HCT116 (cell line): ENCODE measurements at regions not wholly inside any gene's neighbourhood (a gene's known extent, or its start where the extent isn't known, plus 50 kb on each side); places are given as distances from the start of the nearest gene placed in this dataset.

Experiments
- ATAC-seq: fragments of 200-7000 bp; cut with Tn5 transposase; 2 replicates; pipeline ENCODE4 v1.9.1; 2020; ENCODE audit warnings: mild to moderate bottlenecking, moderate library complexity
- BruUV-seq: library from RNA; stranded (reverse); fragments of 400-500 nt; replicated peaks from 2 replicates; lab custom pipeline; 2021; lab: Mats Ljungman, UMichigan
- CTCF ChIA-PET: fragments of 300-600 bp; sonication (Branson Sonifier 250); formaldehyde crosslinking; loops from one replicate; lab custom pipeline; 2021; ENCODE audit warnings: antibody characterized with exemption; lab: Charles Lee
- POLR2A ChIA-PET: fragments of 300-600, 350-600 bp; sonication (Branson Sonifier 250); formaldehyde crosslinking; loops from one replicate; lab custom pipeline; 2021; ENCODE audit warnings: antibody characterized with exemption; lab: Charles Lee
- RAD21 ChIA-PET, 2 experiments: fragments of 300-600 bp; sonication (Branson Sonifier 250); formaldehyde crosslinking; loops; one replicate each; lab custom pipeline; 2023; ENCODE audit warnings: low total read pairs in 2 of 2; ENCODE audit not compliant: uncharacterized antibody in 2 of 2, unreplicated experiment in 2 of 2, low non-redundant PET in 1 of 2; lab: Charles Lee
- DNase-seq: peaks from one replicate; pipeline ENCODE4 v3.0.0-alpha.2; 2010; ENCODE audit warnings: low read depth, low spot score
- H2AFZ ChIP-seq: fragments of 200-600 bp; shearing (Covaris generic), sonication (generic); 2 replicates; pipeline ENCODE4 v1.6.1; 2017; ENCODE audit warnings: low read depth, mixed run types, mixed read lengths, antibody characterized with exemption, low read length; ENCODE audit not compliant: poor library complexity, severe bottlenecking
- H3K27ac ChIP-seq: 2 replicates; pipeline ENCODE4 v1.5.1; 2012; ENCODE audit warnings: low read depth, low read length
- H3K27me3 ChIP-seq: fragments of 200-600 bp; sonication (generic); 2 replicates; pipeline ENCODE4 v1.6.1; 2016; ENCODE audit warnings: mixed run types, low read length, mixed read lengths; ENCODE audit not compliant: insufficient read depth
- H3K36me3 ChIP-seq, 2 experiments: fragments of 200-500 bp in 1 of 2; fragments of 200-600 bp in 1 of 2; sonication (Bioruptor generic) in 1 of 2; sonication (generic) in 1 of 2; 2 replicates each; pipeline versions ENCODE4 v1.5.1 to v1.6.1; 2014 to 2016; ENCODE audit warnings: low read length in 2 of 2, inconsistent platforms in 1 of 2, mixed read lengths in 1 of 2, mixed run types in 1 of 2; ENCODE audit not compliant: insufficient read depth in 2 of 2, control insufficient read depth in 1 of 2
- H3K4me1 ChIP-seq, 2 experiments: fragments of 200-600 bp in 1 of 2; sonication (generic) in 1 of 2; 2 replicates each; pipeline versions ENCODE4 v1.5.1 to v1.6.1; 2012 to 2017; ENCODE audit warnings: low read length in 2 of 2, inconsistent platforms in 1 of 2, mild to moderate bottlenecking in 1 of 2, mixed read lengths in 1 of 2, mixed run types in 1 of 2, moderate library complexity in 1 of 2; ENCODE audit not compliant: insufficient read depth in 2 of 2, control insufficient read depth in 1 of 2
- H3K4me2 ChIP-seq: fragments of 200-600 bp; sonication (generic); 2 replicates; pipeline ENCODE4 v1.6.1; 2017; ENCODE audit warnings: mixed run types, low read length, mixed read lengths
- H3K4me3 ChIP-seq, 2 experiments: fragments of 200-600 bp in 1 of 2; sonication (generic) in 1 of 2; replicated peaks in 1 of 2; 2 replicates each; pipeline ENCODE4 v1.5.1; 2011 to 2016; ENCODE audit warnings: low read length in 2 of 2, control low read depth in 1 of 2, low read depth in 1 of 2, mild to moderate bottlenecking in 1 of 2, mixed read lengths in 1 of 2, mixed run types in 1 of 2
- H3K79me2 ChIP-seq: fragments of 200-600 bp; sonication (generic); 2 replicates; pipeline ENCODE4 v1.6.1; 2017; ENCODE audit warnings: mild to moderate bottlenecking, mixed run types, low read length, moderate library complexity, mixed read lengths; ENCODE audit not compliant: insufficient read depth
- H3K9ac ChIP-seq: fragments of 200-600 bp; sonication (generic); 2 replicates; pipeline ENCODE4 v1.6.1; 2016; ENCODE audit warnings: low read length, mixed read lengths
- H3K9me2 ChIP-seq: fragments of 200-600 bp; sonication (generic), shearing (Covaris generic); 2 replicates; pipeline ENCODE4 v1.6.1; 2017; ENCODE audit warnings: mixed run types, mild to moderate bottlenecking, moderate library complexity; ENCODE audit not compliant: insufficient read depth
- H3K9me3 ChIP-seq, 2 experiments: fragments of 200-500 bp in 1 of 2; fragments of 200-600 bp in 1 of 2; sonication (Bioruptor generic) in 1 of 2; sonication (generic) in 1 of 2; 2 replicates each; pipeline ENCODE4 v1.6.1; 2014 to 2017; ENCODE audit warnings: low read length in 2 of 2, mixed read lengths in 2 of 2, inconsistent platforms in 1 of 2, low read depth in 1 of 2, mild to moderate bottlenecking in 1 of 2, mixed run types in 1 of 2, moderate library complexity in 1 of 2; ENCODE audit not compliant: control insufficient read depth in 1 of 2, insufficient read depth in 1 of 2
- H4K20me1 ChIP-seq: fragments of 200-600 bp; sonication (generic), shearing (Covaris generic); 2 replicates; pipeline ENCODE4 v1.6.1; 2017; ENCODE audit warnings: mixed run types, mild to moderate bottlenecking, moderate library complexity; ENCODE audit not compliant: insufficient read depth
- CBX3 ChIP-seq: IDR thresholded peaks from 2 replicates; pipeline ENCODE4 v1.6.1; 2012; ENCODE audit warnings: low read depth
- CTCF ChIP-seq, 3 experiments: fragments of 200-600 bp in 1 of 3; sonication (generic) in 1 of 3; IDR thresholded peaks in 2 of 3; conservative IDR thresholded peaks in 1 of 3; 2 replicates each; pipeline ENCODE4 v1.5.1; 2012 to 2017; ENCODE audit warnings: low read depth in 2 of 3, low read length in 2 of 3, antibody characterized with exemption in 1 of 3, borderline replicate concordance in 1 of 3, control low read depth in 1 of 3, mild to moderate bottlenecking in 1 of 3, mixed read lengths in 1 of 3, mixed run types in 1 of 3, moderate library complexity in 1 of 3; ENCODE audit not compliant: insufficient read depth in 1 of 3
- EGR1 ChIP-seq: IDR thresholded peaks from 2 replicates; pipeline ENCODE4 v1.6.1; 2012; ENCODE audit warnings: low read depth
- ELF1 ChIP-seq: IDR thresholded peaks from 2 replicates; pipeline ENCODE4 v1.6.1; 2012; ENCODE audit warnings: low read depth, borderline replicate concordance
- EZH2 ChIP-seq: fragments of 200-600 bp; sonication (generic); IDR thresholded peaks from 2 replicates; pipeline ENCODE4 v1.6.1; 2017; ENCODE audit warnings: antibody characterized with exemption, mixed run types
- EZH2phosphoT487 ChIP-seq: fragments of 200-600 bp; IDR thresholded peaks from 2 replicates; pipeline ENCODE4 v1.6.1; 2018; ENCODE audit warnings: antibody characterized with exemption, borderline replicate concordance
- FOSL1 ChIP-seq: IDR thresholded peaks from 2 replicates; pipeline ENCODE4 v1.6.1; 2012; ENCODE audit warnings: low read depth
- JUND ChIP-seq: IDR thresholded peaks from 2 replicates; pipeline ENCODE4 v1.6.1; 2012
- MAX ChIP-seq: IDR thresholded peaks from 2 replicates; pipeline ENCODE4 v1.6.1; 2012
- POLR2AphosphoS5 ChIP-seq: IDR thresholded peaks from 2 replicates; pipeline ENCODE4 v1.6.1; 2011; ENCODE audit warnings: mild to moderate bottlenecking, low read depth, low read length, moderate library complexity
- SIN3A ChIP-seq: IDR thresholded peaks from 2 replicates; pipeline ENCODE4 v1.6.1; 2012; ENCODE audit warnings: low read depth
- SP1 ChIP-seq: IDR thresholded peaks from 2 replicates; pipeline ENCODE4 v1.6.1; 2012; ENCODE audit warnings: low read depth
- TCF7L2 ChIP-seq: IDR thresholded peaks from 2 replicates; pipeline ENCODE4 v1.7.0; 2011; ENCODE audit warnings: borderline replicate concordance, inconsistent platforms; ENCODE audit not compliant: insufficient read depth, insufficient read length; ENCODE audit errors: extremely low read depth
- YY1 ChIP-seq: IDR thresholded peaks from 2 replicates; pipeline ENCODE4 v1.6.1; 2011; ENCODE audit warnings: low read length, low read depth, moderate library complexity, mild to moderate bottlenecking; ENCODE audit not compliant: insufficient replicate concordance; ENCODE audit errors: extremely low read depth
- ZFX ChIP-seq: fragments of 450-650 bp; IDR thresholded peaks from 2 replicates; pipeline ENCODE4 v1.6.1; 2017
- ZNF274 ChIP-seq: fragments of 200-500 bp; sonication (Bioruptor generic); IDR thresholded peaks from 2 replicates; pipeline ENCODE4 v1.6.1; 2014; ENCODE audit warnings: mild to moderate bottlenecking, low read depth, low read length, inconsistent platforms
- intact Hi-C: fragments of 100-400 bp; cut with micrococcal nuclease; formaldehyde crosslinking; loops from 2 replicates; pipeline ENCODE4 v1.10.0; 2022
- TF ChIP-seq, protein P1 (sequence below): IDR thresholded peaks from 2 replicates; pipeline ENCODE4 v1.6.1; 2012; ENCODE audit warnings: low read depth
- TF ChIP-seq, protein P2 (sequence below): IDR thresholded peaks from 2 replicates; pipeline ENCODE4 v1.6.1; 2011; ENCODE audit warnings: mild to moderate bottlenecking, low read length, moderate library complexity; ENCODE audit not compliant: insufficient replicate concordance; ENCODE audit errors: extremely low read depth
- TF ChIP-seq, protein P3 (sequence below): IDR thresholded peaks from 2 replicates; pipeline ENCODE4 v1.6.1; 2012

DNA sequence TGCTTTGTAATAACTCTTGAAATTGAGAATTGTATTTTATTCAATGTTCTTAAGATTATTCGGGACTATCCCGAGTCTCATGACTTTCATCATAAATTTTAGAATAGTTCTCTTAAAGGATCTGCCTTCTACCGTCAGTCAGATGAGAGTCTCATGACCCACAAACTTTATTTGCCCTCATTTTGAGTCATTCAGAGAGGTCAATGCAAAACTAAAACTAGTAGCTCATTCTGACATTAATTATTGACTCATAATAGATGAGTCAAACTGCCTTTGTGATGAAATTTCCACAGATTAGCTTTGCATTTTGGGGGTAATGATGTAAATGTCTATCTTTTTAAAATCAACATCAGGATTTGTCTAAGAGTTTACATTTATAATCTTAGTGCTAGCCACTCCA is 1527.3 kb downstream of the TECRL start:
- ChIA-PET RAD21 (no interaction called here), POLR2A (no interaction called here), CTCF (no interaction called here)
- no peak overlapping the region for H2AFZ ChIP-seq
- DNase-seq (no peak), ATAC-seq (no peak)
- intact Hi-C loops: no loop called here
- no peaks in the 10 kb centered on the region for H4K20me1 ChIP-seq
- no peaks in the 10 kb centered on the region for H3K4me1 ChIP-seq
- no peaks in the 10 kb centered on the region for H3K79me2 ChIP-seq
- H3K9ac ChIP-seq: no peak overlapping the region
- no peak overlapping the region for H3K27ac ChIP-seq
- no peaks in the 10 kb centered on the region for H3K9me2 ChIP-seq
- H3K36me3 ChIP-seq: no peaks in the 10 kb centered on the region
- H3K4me2 ChIP-seq: no peak overlapping the region
- H3K4me3 ChIP-seq: no peak overlapping the region
- no peak for TF ChIP-seq CBX3
- no peak for TF ChIP-seq FOSL1
- TF ChIP-seq POLR2AphosphoS5: no peak
- TF ChIP-seq ZFX: no peak
- TF ChIP-seq, protein P1, sequence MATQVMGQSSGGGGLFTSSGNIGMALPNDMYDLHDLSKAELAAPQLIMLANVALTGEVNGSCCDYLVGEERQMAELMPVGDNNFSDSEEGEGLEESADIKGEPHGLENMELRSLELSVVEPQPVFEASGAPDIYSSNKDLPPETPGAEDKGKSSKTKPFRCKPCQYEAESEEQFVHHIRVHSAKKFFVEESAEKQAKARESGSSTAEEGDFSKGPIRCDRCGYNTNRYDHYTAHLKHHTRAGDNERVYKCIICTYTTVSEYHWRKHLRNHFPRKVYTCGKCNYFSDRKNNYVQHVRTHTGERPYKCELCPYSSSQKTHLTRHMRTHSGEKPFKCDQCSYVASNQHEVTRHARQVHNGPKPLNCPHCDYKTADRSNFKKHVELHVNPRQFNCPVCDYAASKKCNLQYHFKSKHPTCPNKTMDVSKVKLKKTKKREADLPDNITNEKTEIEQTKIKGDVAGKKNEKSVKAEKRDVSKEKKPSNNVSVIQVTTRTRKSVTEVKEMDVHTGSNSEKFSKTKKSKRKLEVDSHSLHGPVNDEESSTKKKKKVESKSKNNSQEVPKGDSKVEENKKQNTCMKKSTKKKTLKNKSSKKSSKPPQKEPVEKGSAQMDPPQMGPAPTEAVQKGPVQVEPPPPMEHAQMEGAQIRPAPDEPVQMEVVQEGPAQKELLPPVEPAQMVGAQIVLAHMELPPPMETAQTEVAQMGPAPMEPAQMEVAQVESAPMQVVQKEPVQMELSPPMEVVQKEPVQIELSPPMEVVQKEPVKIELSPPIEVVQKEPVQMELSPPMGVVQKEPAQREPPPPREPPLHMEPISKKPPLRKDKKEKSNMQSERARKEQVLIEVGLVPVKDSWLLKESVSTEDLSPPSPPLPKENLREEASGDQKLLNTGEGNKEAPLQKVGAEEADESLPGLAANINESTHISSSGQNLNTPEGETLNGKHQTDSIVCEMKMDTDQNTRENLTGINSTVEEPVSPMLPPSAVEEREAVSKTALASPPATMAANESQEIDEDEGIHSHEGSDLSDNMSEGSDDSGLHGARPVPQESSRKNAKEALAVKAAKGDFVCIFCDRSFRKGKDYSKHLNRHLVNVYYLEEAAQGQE: no peak
- no peak for TF ChIP-seq CTCF (IDR thresholded peaks at IDR 0.05 in 2 of 3, conservative IDR thresholded peaks at IDR 0.05 in 1 of 3; ENCODE audit: borderline replicate concordance in 1 of 3, insufficient read depth in 1 of 3, low read depth in 2 of 3, low read length in 2 of 3)
- TF ChIP-seq MAX: no peak
- no peak for TF ChIP-seq SP1
- TF ChIP-seq ZNF274: no peak
- no peak for TF ChIP-seq EZH2
- TF ChIP-seq YY1: no peak
- no peak for TF ChIP-seq JUND
- TF ChIP-seq, protein P2, sequence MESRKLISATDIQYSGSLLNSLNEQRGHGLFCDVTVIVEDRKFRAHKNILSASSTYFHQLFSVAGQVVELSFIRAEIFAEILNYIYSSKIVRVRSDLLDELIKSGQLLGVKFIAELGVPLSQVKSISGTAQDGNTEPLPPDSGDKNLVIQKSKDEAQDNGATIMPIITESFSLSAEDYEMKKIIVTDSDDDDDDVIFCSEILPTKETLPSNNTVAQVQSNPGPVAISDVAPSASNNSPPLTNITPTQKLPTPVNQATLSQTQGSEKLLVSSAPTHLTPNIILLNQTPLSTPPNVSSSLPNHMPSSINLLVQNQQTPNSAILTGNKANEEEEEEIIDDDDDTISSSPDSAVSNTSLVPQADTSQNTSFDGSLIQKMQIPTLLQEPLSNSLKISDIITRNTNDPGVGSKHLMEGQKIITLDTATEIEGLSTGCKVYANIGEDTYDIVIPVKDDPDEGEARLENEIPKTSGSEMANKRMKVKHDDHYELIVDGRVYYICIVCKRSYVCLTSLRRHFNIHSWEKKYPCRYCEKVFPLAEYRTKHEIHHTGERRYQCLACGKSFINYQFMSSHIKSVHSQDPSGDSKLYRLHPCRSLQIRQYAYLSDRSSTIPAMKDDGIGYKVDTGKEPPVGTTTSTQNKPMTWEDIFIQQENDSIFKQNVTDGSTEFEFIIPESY: no peak
- TF ChIP-seq EGR1: no peak
- no peak for TF ChIP-seq SIN3A
- TF ChIP-seq EZH2phosphoT487: no peak
- TF ChIP-seq, protein P3, sequence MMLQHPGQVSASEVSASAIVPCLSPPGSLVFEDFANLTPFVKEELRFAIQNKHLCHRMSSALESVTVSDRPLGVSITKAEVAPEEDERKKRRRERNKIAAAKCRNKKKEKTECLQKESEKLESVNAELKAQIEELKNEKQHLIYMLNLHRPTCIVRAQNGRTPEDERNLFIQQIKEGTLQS: no peak
- no peak for TF ChIP-seq TCF7L2
- no peak for TF ChIP-seq ELF1
- TF ChIP-seq, all 23 proteins: peak for 0
- no TSS peak for BruUV-seq
- H3K9me3 ChIP-seq: peaks cover 7 to 11% of the 10 kb centered on the region in 2 experiments; a peak in 2 of 4 replicates
- no peaks in the 10 kb centered on the region for H3K27me3 ChIP-seq
